ENCODE measurements at regions not wholly inside any gene's neighbourhood (a gene's known extent, or its start where the extent isn't known, plus 50 kb on each side); places are given as distances from the start of the nearest gene placed in this dataset.

DNA sequence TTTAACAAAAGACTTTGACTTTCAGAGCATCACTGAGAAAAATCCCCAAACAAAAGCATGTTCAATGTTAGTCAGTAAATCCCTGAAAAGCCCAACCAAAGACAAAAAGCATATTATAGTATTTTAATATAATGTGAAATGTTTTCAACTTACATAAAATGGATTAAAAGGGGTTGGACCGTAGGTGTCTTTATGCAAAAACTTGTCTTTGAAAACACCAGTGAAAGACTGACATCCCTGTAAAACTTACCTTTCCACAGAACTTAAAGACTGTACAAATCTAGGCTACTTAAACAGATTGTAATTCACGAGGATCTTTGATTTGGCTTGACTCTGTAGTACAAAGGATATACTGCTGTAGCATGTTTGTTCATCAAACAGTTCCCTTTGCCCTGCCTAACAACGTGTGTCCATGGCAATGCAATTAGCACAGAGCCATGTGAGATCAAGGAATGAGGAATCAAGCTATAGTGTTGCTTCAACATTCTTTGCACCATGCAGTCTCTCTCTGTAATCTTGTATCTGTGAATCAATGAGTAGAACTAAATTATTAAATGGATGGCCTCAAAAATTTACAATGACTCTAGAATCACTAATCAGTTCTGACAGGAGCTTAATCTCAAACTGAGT is 138.5 kb upstream of the SYT1 start:
- WGBS, 2 donors: 42 to 44% methylated on average over 3 of the region's 3 CpGs
- no peak for DNase-seq

DNA sequence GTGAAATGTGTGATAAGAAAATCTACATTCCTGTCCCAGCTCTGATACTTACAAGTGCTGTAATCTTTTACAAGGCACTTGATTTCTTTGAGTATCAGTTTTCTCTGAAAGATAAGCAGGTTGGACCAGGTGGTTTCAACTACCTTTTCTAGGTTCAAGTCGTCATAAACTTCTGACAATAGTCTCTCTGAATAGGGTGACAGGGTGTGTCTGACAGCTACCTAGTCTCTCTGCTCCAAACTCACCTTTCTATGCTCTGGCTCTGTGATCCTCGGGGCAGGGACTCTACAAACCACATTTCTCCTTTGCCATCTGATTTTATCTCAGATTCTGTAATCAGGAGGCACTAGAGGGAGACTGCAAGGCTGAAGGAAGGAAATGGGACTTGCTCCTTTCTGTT is 137.7 kb upstream of the SYT1 start:
- Histone ChIP-seq H3K9me3 (no peaks in the 10 kb centered on the region), H3K36me3 (no peaks in the 10 kb centered on the region), H3K27ac (no peak overlapping the region), H3K4me1 (no peaks in the 10 kb centered on the region), H3K4me3 (replicated peaks in 1 of 3) (no peak overlapping the region), H3K27me3 (no peaks in the 10 kb centered on the region)
- intact Hi-C loops (cut with DNase I): no loop called here
- no peak for DNase-seq
- 25 to 39% methylated on average over 2 of the region's 2 CpGs for WGBS, 2 donors
- TF ChIP-seq, protein P1, sequence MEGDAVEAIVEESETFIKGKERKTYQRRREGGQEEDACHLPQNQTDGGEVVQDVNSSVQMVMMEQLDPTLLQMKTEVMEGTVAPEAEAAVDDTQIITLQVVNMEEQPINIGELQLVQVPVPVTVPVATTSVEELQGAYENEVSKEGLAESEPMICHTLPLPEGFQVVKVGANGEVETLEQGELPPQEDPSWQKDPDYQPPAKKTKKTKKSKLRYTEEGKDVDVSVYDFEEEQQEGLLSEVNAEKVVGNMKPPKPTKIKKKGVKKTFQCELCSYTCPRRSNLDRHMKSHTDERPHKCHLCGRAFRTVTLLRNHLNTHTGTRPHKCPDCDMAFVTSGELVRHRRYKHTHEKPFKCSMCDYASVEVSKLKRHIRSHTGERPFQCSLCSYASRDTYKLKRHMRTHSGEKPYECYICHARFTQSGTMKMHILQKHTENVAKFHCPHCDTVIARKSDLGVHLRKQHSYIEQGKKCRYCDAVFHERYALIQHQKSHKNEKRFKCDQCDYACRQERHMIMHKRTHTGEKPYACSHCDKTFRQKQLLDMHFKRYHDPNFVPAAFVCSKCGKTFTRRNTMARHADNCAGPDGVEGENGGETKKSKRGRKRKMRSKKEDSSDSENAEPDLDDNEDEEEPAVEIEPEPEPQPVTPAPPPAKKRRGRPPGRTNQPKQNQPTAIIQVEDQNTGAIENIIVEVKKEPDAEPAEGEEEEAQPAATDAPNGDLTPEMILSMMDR (IDR thresholded peaks at IDR 0.05): no peak
- no peak for TF ChIP-seq POLR2A (IDR thresholded peaks at IDR 0.05)

More for the DNA sequence above, 138.5 kb upstream of the SYT1 start:
- Histone ChIP-seq H3K27me3 (no peaks in the 10 kb centered on the region), H3K36me3 (no peaks in the 10 kb centered on the region), H3K4me3 (replicated peaks in 1 of 3) (no peak overlapping the region), H3K9me3 (no peaks in the 10 kb centered on the region), H3K4me1 (no peaks in the 10 kb centered on the region), H3K27ac (no peak overlapping the region)
- TF ChIP-seq POLR2A (IDR thresholded peaks at IDR 0.05): no peak
- TF ChIP-seq, protein P1 (IDR thresholded peaks at IDR 0.05): no peak
- intact Hi-C loops (cut with DNase I): no loop called here

GRCh38 chr12:78732481-78732880 is 132.1 kb upstream of the SYT1 start:
- WGBS, 2 donors: 100% methylated on average over 1 of the region's 1 CpG
- Histone ChIP-seq H3K27ac (no peak overlapping the region), H3K4me3 (replicated peaks in 1 of 3) (no peak overlapping the region), H3K9me3 (no peaks in the 10 kb centered on the region), H3K36me3 (no peaks in the 10 kb centered on the region), H3K4me1 (no peaks in the 10 kb centered on the region), H3K27me3 (no peaks in the 10 kb centered on the region)
- intact Hi-C loops (cut with DNase I): no loop called here
- DNase-seq: no peak
- no peak for TF ChIP-seq POLR2A (IDR thresholded peaks at IDR 0.05)
- TF ChIP-seq, protein P1 (IDR thresholded peaks at IDR 0.05): no peak

DNA sequence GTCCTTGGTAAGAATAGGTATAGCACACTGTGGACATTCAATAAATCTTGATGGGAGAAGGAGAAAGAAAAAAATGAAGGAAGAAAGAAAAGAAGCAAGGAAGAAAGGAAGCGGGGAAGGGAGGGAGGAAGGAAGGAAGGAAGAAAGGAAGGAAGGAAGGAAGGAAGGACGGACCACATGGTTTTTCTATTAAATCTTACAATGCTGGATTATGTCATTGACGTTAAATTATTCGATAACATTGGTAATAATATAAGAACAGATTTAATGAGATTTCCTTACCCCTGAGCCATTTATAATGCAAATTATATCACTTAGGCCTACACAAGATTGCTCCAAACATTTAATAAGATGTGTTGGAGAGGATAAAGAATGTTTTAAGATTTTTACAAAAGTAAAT is 124.9 kb upstream of the SYT1 start:
- no peaks in the 10 kb centered on the region for H3K9me3 ChIP-seq
- TF ChIP-seq POLR2A (IDR thresholded peaks at IDR 0.05): no peak
- TF ChIP-seq, protein P1 (IDR thresholded peaks at IDR 0.05): no peak
- no peaks in the 10 kb centered on the region for H3K36me3 ChIP-seq
- intact Hi-C loops (cut with DNase I): no loop called here
- no peaks in the 10 kb centered on the region for H3K27me3 ChIP-seq
- WGBS, 2 donors: 83 to 86% methylated on average over 4 of the region's 4 CpGs
- no peak overlapping the region for H3K4me3 ChIP-seq (replicated peaks in 1 of 3)
- no peaks in the 10 kb centered on the region for H3K4me1 ChIP-seq
- no peak overlapping the region for H3K27ac ChIP-seq
- no peak for DNase-seq

DNA sequence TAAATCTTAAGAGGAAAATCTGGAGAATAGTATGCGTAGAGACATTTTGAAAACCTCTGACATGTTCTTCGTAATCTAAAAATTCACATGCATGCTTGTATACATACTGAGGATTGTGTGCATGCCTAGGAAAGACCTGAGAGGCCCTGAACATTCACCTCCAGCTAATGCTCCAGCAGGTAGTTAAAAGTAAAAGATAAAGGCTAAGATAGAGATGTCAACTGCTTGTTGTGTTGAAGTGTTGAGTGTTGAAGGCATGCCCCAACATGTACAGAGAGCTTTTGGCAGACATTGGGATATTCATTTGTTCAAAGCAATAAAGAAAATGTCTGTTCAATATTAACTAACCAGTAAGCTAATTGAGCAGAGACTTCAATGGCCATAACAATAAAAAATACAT is 118.6 kb upstream of the SYT1 start:
- no peak for TF ChIP-seq POLR2A (IDR thresholded peaks at IDR 0.05)
- TF ChIP-seq, protein P1 (IDR thresholded peaks at IDR 0.05): no peak
- H3K9me3 ChIP-seq: no peaks in the 10 kb centered on the region
- no peak overlapping the region for H3K4me3 ChIP-seq (replicated peaks in 1 of 3)
- no peaks in the 10 kb centered on the region for H3K36me3 ChIP-seq
- H3K4me1 ChIP-seq: no peaks in the 10 kb centered on the region
- 83 to 91% methylated on average over 2 of the region's 2 CpGs for WGBS, 2 donors
- H3K27ac ChIP-seq: no peak overlapping the region
- DNase-seq: no peak
- intact Hi-C loops (cut with DNase I): no loop called here
- no peaks in the 10 kb centered on the region for H3K27me3 ChIP-seq

Data from thyroid gland (tissue), 4 donors.